CD4-positive, alpha-beta memory T cell (primary cell): ENCODE measurements at regions not wholly inside any gene's neighbourhood (a gene's known extent, or its start where the extent isn't known, plus 50 kb on each side); places are given as distances from the start of the nearest gene placed in this dataset.

Experiments
- CTCF ChIA-PET: fragments of 350-600 bp; sonication (Branson Sonifier 250); formaldehyde crosslinking; loops from one replicate; lab custom pipeline; 2021; ENCODE audit warnings: inconsistent platforms; ENCODE audit not compliant: partially characterized antibody; lab: Charles Lee
- POLR2A ChIA-PET: fragments of 350-600 bp; sonication (Branson Sonifier 250); formaldehyde crosslinking; loops from one replicate; lab custom pipeline; 2021; ENCODE audit not compliant: partially characterized antibody; lab: Charles Lee
- DNase-seq, 5 donors: peaks; one replicate each; pipeline versions ENCODE4 v3.0.0 to v3.0.0-alpha.2; 2020 to 2022; ENCODE audit warnings: mixed read lengths in 1 of 5
- H3K27ac ChIP-seq: one replicate; pipeline ENCODE4 v1.7.0; 2013; ENCODE audit warnings: low read depth, low read length
- H3K27me3 ChIP-seq: 2 replicates; pipeline ENCODE4 v1.7.0; 2013; ENCODE audit warnings: mild to moderate bottlenecking, low read length, moderate library complexity; ENCODE audit not compliant: insufficient read depth
- H3K36me3 ChIP-seq: 2 replicates; pipeline ENCODE4 v1.7.0; 2013; ENCODE audit warnings: mild to moderate bottlenecking, low read length, moderate library complexity; ENCODE audit not compliant: insufficient read depth
- H3K4me1 ChIP-seq: 2 replicates; pipeline ENCODE4 v1.7.0; 2013; ENCODE audit warnings: mild to moderate bottlenecking, low read length, moderate library complexity; ENCODE audit not compliant: insufficient read depth
- H3K4me3 ChIP-seq, 2 donors: one replicate each; pipeline ENCODE4 v1.7.0; 2013; ENCODE audit warnings: low read length in 2 of 2, mild to moderate bottlenecking in 1 of 2
- H3K9me3 ChIP-seq, 2 donors: one replicate each; pipeline ENCODE4 v1.7.0; 2013; ENCODE audit warnings: low read length in 2 of 2, control low read depth in 1 of 2; ENCODE audit not compliant: control insufficient read depth in 1 of 2
- H3K27ac Mint-ChIP-seq, 7 donors: one replicate each; pipeline ENCODE4 v1.8.0; 2020 to 2021; ENCODE audit warnings: mixed read lengths in 7 of 7, mild to moderate bottlenecking in 6 of 7, inconsistent platforms in 3 of 7, moderate library complexity in 3 of 7
- H3K27me3 Mint-ChIP-seq, 2 donors: one replicate each; pipeline ENCODE4 v1.8.0; 2020 to 2021; ENCODE audit warnings: mixed read lengths in 2 of 2
- H3K36me3 Mint-ChIP-seq, 2 donors: one replicate each; pipeline ENCODE4 v1.8.0; 2020 to 2021; ENCODE audit warnings: mixed read lengths in 2 of 2, inconsistent platforms in 1 of 2, mild to moderate bottlenecking in 1 of 2
- H3K4me1 Mint-ChIP-seq, 4 donors: one replicate each; pipeline ENCODE4 v1.8.0; 2020 to 2021; ENCODE audit warnings: mixed read lengths in 4 of 4, mild to moderate bottlenecking in 1 of 4
- H3K4me3 Mint-ChIP-seq, 8 donors: one replicate each; pipeline ENCODE4 v1.8.0; 2020 to 2021; ENCODE audit warnings: mixed read lengths in 8 of 8, mild to moderate bottlenecking in 7 of 8, moderate library complexity in 6 of 8, inconsistent platforms in 3 of 8
- H3K9me3 Mint-ChIP-seq, 8 donors: one replicate each; pipeline ENCODE4 v1.8.0; 2020 to 2021; ENCODE audit warnings: mixed read lengths in 8 of 8, mild to moderate bottlenecking in 5 of 8, inconsistent platforms in 3 of 8, moderate library complexity in 1 of 8
- intact Hi-C: fragments of 100-400 bp; cut with micrococcal nuclease; formaldehyde crosslinking; loops from one replicate; pipeline ENCODE4 v1.15.1; 2023

DNA sequence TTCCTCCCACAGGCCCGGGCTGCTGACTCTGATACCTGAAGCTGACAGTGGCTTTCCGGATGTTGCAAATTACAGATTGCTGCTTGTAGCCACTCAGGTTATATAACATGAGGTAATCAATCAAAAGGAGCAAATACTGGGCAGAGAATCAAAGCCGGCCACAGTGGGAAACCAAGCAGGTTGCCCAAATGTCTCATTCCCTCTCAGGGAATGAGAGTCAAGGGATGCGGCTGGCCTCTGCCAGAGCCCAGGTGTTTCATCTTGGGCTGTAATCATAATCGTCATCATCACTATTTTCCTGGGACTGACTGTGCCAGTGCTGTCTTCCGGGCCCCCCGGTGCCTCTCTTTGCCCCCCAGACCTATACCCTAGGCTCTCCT lies 292.4 kb upstream of the FOXF1 start:
- no peak for DNase-seq
- POLR2A ChIA-PET = no interaction called here
- H3K27me3 ChIP-seq = no peaks in the 10 kb centered on the region
- no peak overlapping the region for H3K27ac ChIP-seq
- no peak overlapping the region for H3K4me3 ChIP-seq
- H3K4me1 Mint-ChIP-seq = peaks cover 0 to 2% (median 0%) of the 10 kb centered on the region in 4 donors
- H3K9me3 Mint-ChIP-seq = peaks cover 0 to 4% (median 2%) of the 10 kb centered on the region in 8 donors
- H3K4me3 Mint-ChIP-seq = no peak overlapping the region
- no peaks in the 10 kb centered on the region for H3K36me3 Mint-ChIP-seq
- intact Hi-C loops = no loop called here
- no peaks in the 10 kb centered on the region for H3K4me1 ChIP-seq
- H3K27me3 Mint-ChIP-seq = peaks cover 9 to 12% of the 10 kb centered on the region in 2 donors
- no peaks in the 10 kb centered on the region for H3K9me3 ChIP-seq
- CTCF ChIA-PET = no interaction called here
- H3K36me3 ChIP-seq = no peaks in the 10 kb centered on the region
- no peak overlapping the region for H3K27ac Mint-ChIP-seq

DNA sequence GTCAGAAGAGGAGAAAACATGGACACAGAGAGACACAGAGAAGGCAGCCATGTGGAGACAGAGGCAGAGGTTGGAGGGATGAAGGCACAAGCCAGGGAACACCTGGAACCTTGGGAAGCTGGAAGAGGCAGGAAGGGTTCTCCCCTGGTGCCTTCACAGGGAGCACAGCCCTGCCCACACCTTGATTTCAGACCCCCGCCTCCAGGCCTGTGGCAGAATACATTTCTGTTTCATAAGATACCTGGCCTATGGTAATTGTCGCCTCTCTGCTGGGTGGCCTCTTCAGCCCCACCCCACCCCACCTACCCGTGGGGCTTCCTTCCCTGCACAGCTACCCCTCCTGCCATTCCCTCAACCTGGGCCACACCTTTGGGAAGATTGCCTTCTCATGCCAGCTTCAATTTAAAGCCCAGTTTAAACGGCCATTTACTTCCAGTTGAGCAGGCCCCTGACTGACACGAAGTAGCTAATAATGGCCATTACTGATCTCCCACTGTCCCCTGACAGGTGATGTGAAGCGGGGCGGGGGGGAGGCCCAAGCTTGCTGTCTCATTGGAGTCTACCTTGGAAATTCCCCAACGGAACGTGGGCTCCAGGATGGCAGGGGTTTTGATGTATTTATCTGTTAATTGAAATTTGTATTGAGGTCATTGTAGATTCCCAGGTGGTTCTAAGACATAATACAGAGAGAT lies 291.7 kb upstream of the FOXF1 start:
- Histone ChIP-seq H3K27ac (no peak overlapping the region), H3K36me3 (no peaks in the 10 kb centered on the region), H3K9me3 (no peaks in the 10 kb centered on the region), H3K4me1 (no peaks in the 10 kb centered on the region), H3K4me3 (no peak overlapping the region), H3K27me3 (no peaks in the 10 kb centered on the region)
- peaks cover 6 to 12% of the 10 kb centered on the region in 2 donors for H3K27me3 Mint-ChIP-seq
- intact Hi-C loops = no loop called here
- H3K36me3 Mint-ChIP-seq = no peaks in the 10 kb centered on the region
- no peaks in the 10 kb centered on the region for H3K9me3 Mint-ChIP-seq
- CTCF ChIA-PET = no interaction called here
- H3K27ac Mint-ChIP-seq = no peak overlapping the region
- no peak overlapping the region for H3K4me3 Mint-ChIP-seq
- no peak for DNase-seq
- H3K4me1 Mint-ChIP-seq = no peaks in the 10 kb centered on the region
- POLR2A ChIA-PET = no interaction called here

DNA sequence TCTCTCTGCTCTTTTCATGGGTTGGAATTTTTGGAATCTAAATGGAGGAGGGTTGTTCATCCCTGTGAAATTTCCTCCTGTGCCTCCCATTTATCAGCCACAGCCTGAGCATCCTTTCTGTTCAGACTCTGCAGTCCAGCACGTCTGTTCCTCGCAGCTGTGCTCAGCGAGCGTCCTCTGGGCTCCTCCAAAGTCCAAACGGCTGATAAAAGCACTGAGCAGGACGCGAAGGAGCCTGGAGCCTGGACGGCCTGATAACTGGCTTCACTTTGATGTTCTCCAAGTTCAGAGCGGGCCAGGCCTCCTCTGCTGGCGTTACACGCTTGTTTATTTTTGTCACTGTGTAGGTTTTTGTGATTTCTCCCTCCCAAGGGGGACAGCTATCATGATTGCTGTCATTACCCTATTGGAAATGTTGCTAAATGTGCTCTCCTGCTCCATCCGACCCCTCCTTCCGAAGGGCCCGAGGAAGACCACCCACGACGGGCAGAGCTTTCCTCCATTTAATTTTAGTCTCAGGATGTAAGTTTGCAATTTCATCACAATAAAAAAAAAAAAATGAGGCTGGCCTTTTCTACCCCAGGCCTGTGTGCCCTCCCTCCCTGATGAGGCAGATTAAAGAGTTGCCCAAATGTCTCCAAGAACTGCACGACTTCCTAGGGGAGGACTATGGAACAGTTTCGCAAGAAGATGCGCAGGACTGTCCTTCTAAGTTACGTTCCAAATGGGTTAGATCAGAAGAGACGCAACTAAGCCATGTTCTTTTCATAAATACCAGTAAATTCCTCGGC lies 290.5 kb upstream of the FOXF1 start:
- H3K27ac ChIP-seq = no peak overlapping the region
- H3K4me1 ChIP-seq = no peaks in the 10 kb centered on the region
- H3K9me3 Mint-ChIP-seq = no peaks in the 10 kb centered on the region
- H3K4me3 ChIP-seq = no peak overlapping the region
- no peaks in the 10 kb centered on the region for H3K27me3 ChIP-seq
- POLR2A ChIA-PET = no interaction called here
- H3K9me3 ChIP-seq = no peaks in the 10 kb centered on the region
- no peak overlapping the region for H3K27ac Mint-ChIP-seq
- H3K36me3 ChIP-seq = no peaks in the 10 kb centered on the region
- no peak overlapping the region for H3K4me3 Mint-ChIP-seq
- no peak for DNase-seq
- no peaks in the 10 kb centered on the region for H3K4me1 Mint-ChIP-seq
- intact Hi-C loops = no loop called here
- CTCF ChIA-PET = no interaction called here
- H3K36me3 Mint-ChIP-seq = no peaks in the 10 kb centered on the region
- H3K27me3 Mint-ChIP-seq = peaks cover 6 to 12% of the 10 kb centered on the region in 2 donors

DNA sequence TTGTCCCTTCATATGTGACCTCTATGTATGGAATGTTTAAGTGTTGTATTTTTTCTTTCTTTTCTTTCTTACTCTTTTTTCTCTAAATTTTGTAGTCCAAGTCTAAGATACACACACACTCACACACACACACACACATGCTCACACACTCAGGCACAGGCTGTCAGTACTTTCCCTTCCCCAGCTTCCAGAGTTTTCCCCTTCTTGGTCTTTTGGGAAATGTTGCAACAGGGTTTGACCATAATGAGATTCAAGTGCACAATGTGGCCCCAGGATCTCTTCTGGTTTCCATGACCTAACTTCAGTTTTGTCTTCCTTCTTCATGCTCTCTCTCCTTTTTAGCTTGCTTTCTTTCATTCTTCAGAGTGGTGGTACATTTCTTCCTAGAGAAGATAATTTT lies 289.8 kb upstream of the FOXF1 start:
- H3K27ac ChIP-seq = no peak overlapping the region
- peaks cover 6 to 12% of the 10 kb centered on the region in 2 donors for H3K27me3 Mint-ChIP-seq
- H3K36me3 Mint-ChIP-seq = no peaks in the 10 kb centered on the region
- no peak for DNase-seq
- no peaks in the 10 kb centered on the region for H3K27me3 ChIP-seq
- CTCF ChIA-PET = no interaction called here
- H3K4me1 ChIP-seq = no peaks in the 10 kb centered on the region
- H3K9me3 ChIP-seq = no peaks in the 10 kb centered on the region
- H3K4me3 Mint-ChIP-seq = no peak overlapping the region
- H3K4me3 ChIP-seq = no peak overlapping the region
- H3K9me3 Mint-ChIP-seq = no peaks in the 10 kb centered on the region
- no peak overlapping the region for H3K27ac Mint-ChIP-seq
- POLR2A ChIA-PET = no interaction called here
- intact Hi-C loops = no loop called here
- no peaks in the 10 kb centered on the region for H3K4me1 Mint-ChIP-seq
- H3K36me3 ChIP-seq = no peaks in the 10 kb centered on the region

DNA sequence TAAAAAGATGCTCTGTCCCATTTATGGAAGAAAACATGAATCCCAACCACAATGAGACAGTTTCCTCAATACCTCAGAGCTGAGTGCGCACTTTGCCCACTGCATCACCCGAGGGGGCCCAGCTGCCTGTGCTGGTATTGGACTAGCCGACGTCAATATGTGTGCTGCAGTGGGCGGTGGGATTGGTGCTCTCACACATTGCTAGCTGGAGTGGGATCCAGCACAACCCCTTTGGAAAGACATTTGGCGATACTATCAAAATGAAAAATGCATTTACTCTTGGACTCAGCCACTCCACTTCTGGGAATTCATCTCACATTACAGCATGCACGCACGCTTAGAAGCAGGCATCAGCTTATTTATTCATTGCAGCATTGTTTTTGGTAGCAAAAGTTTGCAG lies 289.2 kb upstream of the FOXF1 start:
- Histone ChIP-seq H3K36me3 (no peaks in the 10 kb centered on the region), H3K4me1 (no peaks in the 10 kb centered on the region), H3K4me3 (no peak overlapping the region), H3K27me3 (no peaks in the 10 kb centered on the region), H3K27ac (no peak overlapping the region), H3K9me3 (no peaks in the 10 kb centered on the region)
- Mint-ChIP-seq H3K27me3 (peaks cover 6 to 8% of the 10 kb centered on the region in 2 donors), H3K36me3 (no peaks in the 10 kb centered on the region), H3K9me3 (no peaks in the 10 kb centered on the region), H3K4me1 (no peaks in the 10 kb centered on the region), H3K4me3 (no peak overlapping the region), H3K27ac (no peak overlapping the region)
- intact Hi-C loops = no loop called here
- CTCF ChIA-PET = no interaction called here
- POLR2A ChIA-PET = no interaction called here
- DNase-seq = no peak

GRCh38 chr16:86222547-86222946 lies 287.8 kb upstream of the FOXF1 start:
- POLR2A ChIA-PET = no interaction called here
- intact Hi-C loops = no loop called here
- CTCF ChIA-PET = no interaction called here

DNA sequence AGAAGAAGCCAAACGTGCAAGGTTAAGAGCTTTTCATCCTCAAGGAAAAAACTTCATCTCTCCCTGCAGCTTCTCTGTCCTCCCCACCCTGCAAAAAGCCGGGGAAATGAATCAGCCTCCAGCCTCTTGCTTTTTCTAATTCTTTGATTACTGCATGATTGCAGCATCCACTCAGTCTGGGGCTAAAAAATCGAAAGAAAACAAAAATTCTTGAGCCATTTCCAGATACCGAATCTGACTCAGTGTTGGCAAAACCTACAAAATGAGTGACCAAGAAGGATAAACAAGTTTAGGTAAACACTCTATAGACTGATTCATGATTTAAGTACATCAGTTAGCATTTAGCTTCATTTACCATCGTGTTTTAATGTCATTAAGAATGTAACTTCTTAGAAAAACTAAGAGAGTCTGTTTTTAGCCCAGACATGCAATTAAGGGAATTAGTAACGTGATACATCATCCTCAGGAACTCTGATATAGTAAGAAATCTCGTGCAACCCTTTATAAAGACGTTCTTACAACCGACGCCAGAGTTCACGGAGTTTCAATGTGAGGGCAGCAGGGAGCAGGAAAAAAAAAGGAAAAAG lies 287.3 kb upstream of the FOXF1 start:
- intact Hi-C loops = no loop called here
- Histone ChIP-seq H3K36me3 (no peaks in the 10 kb centered on the region), H3K4me3 (no peak overlapping the region), H3K4me1 (no peaks in the 10 kb centered on the region), H3K27me3 (no peaks in the 10 kb centered on the region), H3K27ac (no peak overlapping the region), H3K9me3 (no peaks in the 10 kb centered on the region)
- ChIA-PET CTCF (no interaction called here), POLR2A (no interaction called here)
- no peaks in the 10 kb centered on the region for H3K9me3 Mint-ChIP-seq
- H3K27me3 Mint-ChIP-seq = peaks cover 8 to 10% of the 10 kb centered on the region in 2 donors
- no peaks in the 10 kb centered on the region for H3K36me3 Mint-ChIP-seq
- H3K4me3 Mint-ChIP-seq = no peak overlapping the region
- H3K4me1 Mint-ChIP-seq = peaks cover 0 to 4% (median 0%) of the 10 kb centered on the region in 4 donors
- DNase-seq = no peak
- H3K27ac Mint-ChIP-seq = no peak overlapping the region

More at GRCh38 chr16:86222547-86222946, 287.8 kb upstream of the FOXF1 start:
- H3K27ac Mint-ChIP-seq = no peak overlapping the region
- H3K27me3 Mint-ChIP-seq = peaks cover 8% of the 10 kb centered on the region in 2 donors
- H3K4me1 Mint-ChIP-seq = peaks cover 0 to under 1% (median 0%) of the 10 kb centered on the region in 4 donors
- H3K4me3 Mint-ChIP-seq = no peak overlapping the region
- no peak for DNase-seq
- no peaks in the 10 kb centered on the region for H3K36me3 Mint-ChIP-seq
- no peaks in the 10 kb centered on the region for H3K4me1 ChIP-seq
- no peaks in the 10 kb centered on the region for H3K36me3 ChIP-seq
- no peak overlapping the region for H3K27ac ChIP-seq
- no peaks in the 10 kb centered on the region for H3K9me3 ChIP-seq
- H3K9me3 Mint-ChIP-seq = no peaks in the 10 kb centered on the region
- no peak overlapping the region for H3K4me3 ChIP-seq
- no peaks in the 10 kb centered on the region for H3K27me3 ChIP-seq
